BE2C (cell line): ENCODE measurements at regions not wholly inside any gene's neighbourhood (a gene's known extent, or its start where the extent isn't known, plus 50 kb on each side); places are given as distances from the start of the nearest gene placed in this dataset.

Experiments used
- DNase-seq: peaks from one replicate; pipeline ENCODE4 v3.0.0-alpha.2; 2020
- H3K27me3 ChIP-seq: fragments of 250-450 bp; sonication (Bioruptor Pico); 2 replicates; pipeline ENCODE4 v1.5.1; 2020; ENCODE audit warnings: mild to moderate bottlenecking
- H3K36me3 ChIP-seq: fragments of 250-450 bp; sonication (Bioruptor Pico); 2 replicates; pipeline ENCODE4 v1.5.1; 2020; ENCODE audit warnings: mild to moderate bottlenecking
- H3K4me1 ChIP-seq: fragments of 250-450 bp; sonication (Bioruptor Pico); 2 replicates; pipeline ENCODE4 v1.5.1; 2020
- H3K4me3 ChIP-seq: 2 replicates; pipeline ENCODE4 v1.5.1; 2011; ENCODE audit warnings: low read depth, low read length
- H3K9me3 ChIP-seq: fragments of 250-450 bp; sonication (Bioruptor Pico); 2 replicates; pipeline ENCODE4 v1.5.1; 2020
- TF ChIP-seq, protein P1 (sequence below): IDR thresholded peaks from 2 replicates; pipeline ENCODE4 v1.5.1; 2012; ENCODE audit warnings: mild to moderate bottlenecking, low read depth, low read length

DNA sequence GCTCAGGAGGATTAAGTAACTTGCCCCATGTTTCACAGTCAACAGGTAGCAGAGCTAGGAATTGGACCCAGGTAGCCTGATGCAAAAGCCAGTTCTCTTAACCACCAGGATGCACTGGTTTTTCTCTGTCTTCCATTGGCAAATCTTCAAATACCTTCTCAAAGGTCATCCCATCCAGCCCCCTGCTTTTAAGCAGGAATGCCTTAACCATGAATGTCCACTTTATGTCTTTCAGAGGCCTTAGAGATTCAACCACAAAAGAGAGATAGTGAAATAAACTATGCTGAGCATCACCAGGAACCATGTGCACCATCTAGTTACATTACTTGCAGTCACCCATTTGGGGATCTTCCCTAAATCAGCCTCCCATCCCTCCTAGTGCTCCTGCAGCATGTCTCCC lies 94.3 kb downstream of the C17orf67 start:
- no peaks in the 10 kb centered on the region; the same call in 1 of the 2 replicates for H3K9me3 ChIP-seq
- H3K4me1 ChIP-seq: no peaks in the 10 kb centered on the region
- H3K36me3 ChIP-seq: no peaks in the 10 kb centered on the region
- no peak for DNase-seq
- H3K4me3 ChIP-seq: no peak overlapping the region
- 0 out of 2 replicates have a peak, but pooled peaks cover 7% of the 10 kb centered on the region for H3K27me3 ChIP-seq
- TF ChIP-seq, protein P1, sequence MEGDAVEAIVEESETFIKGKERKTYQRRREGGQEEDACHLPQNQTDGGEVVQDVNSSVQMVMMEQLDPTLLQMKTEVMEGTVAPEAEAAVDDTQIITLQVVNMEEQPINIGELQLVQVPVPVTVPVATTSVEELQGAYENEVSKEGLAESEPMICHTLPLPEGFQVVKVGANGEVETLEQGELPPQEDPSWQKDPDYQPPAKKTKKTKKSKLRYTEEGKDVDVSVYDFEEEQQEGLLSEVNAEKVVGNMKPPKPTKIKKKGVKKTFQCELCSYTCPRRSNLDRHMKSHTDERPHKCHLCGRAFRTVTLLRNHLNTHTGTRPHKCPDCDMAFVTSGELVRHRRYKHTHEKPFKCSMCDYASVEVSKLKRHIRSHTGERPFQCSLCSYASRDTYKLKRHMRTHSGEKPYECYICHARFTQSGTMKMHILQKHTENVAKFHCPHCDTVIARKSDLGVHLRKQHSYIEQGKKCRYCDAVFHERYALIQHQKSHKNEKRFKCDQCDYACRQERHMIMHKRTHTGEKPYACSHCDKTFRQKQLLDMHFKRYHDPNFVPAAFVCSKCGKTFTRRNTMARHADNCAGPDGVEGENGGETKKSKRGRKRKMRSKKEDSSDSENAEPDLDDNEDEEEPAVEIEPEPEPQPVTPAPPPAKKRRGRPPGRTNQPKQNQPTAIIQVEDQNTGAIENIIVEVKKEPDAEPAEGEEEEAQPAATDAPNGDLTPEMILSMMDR: no peak

DNA sequence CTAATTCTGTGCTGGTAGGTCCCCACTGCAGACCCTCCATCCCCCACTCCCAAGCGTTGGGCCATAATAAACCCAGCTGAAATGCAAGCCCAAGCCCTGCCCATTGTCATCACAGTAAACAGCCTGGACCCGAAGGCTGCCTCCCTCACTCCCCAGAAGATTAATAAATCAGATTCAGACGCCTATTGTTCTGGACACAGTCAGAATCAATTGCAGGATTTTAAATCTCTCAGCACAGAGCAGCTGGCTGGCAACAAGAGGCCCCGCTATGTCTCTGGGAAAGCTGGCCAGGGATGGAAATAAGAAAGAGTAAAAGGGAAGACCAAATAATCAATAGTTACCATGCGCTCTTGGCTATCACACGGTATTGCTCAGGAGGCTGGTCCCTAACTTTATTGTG lies 93.9 kb downstream of the C17orf67 start:
- Histone ChIP-seq H3K27me3 (0 out of 2 replicates have a peak, but pooled peaks cover 7% of the 10 kb centered on the region), H3K36me3 (no peaks in the 10 kb centered on the region), H3K4me1 (no peaks in the 10 kb centered on the region), H3K4me3 (no peak overlapping the region), H3K9me3 (no peaks in the 10 kb centered on the region; the same call in 1 of the 2 replicates)
- TF ChIP-seq, protein P1: no peak
- DNase-seq: no peak

DNA sequence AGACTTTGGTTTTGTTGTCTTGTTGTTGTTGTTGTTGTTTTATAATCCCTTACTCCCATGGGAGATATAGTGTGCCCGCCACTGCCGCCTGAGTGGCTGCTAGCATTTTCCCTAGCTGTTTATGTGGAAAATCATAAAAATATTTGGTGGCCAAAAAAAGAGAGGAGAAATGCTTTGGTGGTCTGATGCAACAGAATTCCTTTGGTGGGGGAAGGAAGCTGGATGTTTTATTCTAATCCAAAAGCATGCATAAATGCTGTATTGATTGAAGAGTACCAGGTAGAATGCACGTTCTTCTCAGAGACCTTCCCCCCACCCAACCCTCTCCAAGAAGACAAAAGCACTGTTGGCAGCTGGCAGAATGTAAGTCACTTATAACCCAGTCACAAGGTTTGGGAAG lies 93.2 kb downstream of the C17orf67 start:
- Histone ChIP-seq H3K4me1 (no peaks in the 10 kb centered on the region), H3K9me3 (no peaks in the 10 kb centered on the region; the same call in 1 of the 2 replicates), H3K36me3 (no peaks in the 10 kb centered on the region), H3K27me3 (0 out of 2 replicates have a peak, but pooled peaks cover 7% of the 10 kb centered on the region), H3K4me3 (no peak overlapping the region)
- DNase-seq: no peak
- TF ChIP-seq, protein P1: no peak
